ENCODE measurements at regions not wholly inside any gene's neighbourhood (a gene's known extent, or its start where the extent isn't known, plus 50 kb on each side); places are given as distances from the start of the nearest gene placed in this dataset.

DNA sequence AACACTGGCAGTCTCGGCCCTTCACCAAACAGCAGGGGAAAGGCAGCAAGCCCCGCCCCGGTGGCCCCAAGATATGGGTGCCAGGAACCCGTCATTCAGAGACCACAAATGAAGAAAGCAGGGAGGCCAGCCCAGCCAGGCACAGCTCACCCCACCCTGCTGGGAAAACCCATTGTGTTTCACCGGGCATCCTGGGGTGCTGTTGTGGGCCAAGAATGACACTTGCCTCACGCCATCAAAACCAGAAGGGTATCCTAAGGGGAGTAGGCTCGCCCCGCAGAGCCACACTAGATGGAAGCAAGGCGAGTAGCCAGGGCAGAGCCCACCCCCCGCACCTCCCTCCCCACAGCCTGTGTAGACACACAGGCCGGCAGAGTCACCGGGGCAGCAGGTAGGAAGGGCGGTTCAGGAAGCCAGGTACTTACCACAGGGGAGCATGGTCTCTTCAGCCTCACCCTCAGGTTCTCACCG, 72.5 kb upstream of the KCNMA1 start:
- DNase-seq = peak; percentile 52

GRCh38 chr10:77707570-77707969, 70.0 kb upstream of the KCNMA1 start:
- DNase-seq = no peak

GRCh38 chr10:77702166-77702565, 64.6 kb upstream of the KCNMA1 start:
- peak; percentile 21 for DNase-seq

- DNase-seq = no peak
Observed at GRCh38 chr10:77700086-77700485, 62.5 kb upstream of the KCNMA1 start.

DNA sequence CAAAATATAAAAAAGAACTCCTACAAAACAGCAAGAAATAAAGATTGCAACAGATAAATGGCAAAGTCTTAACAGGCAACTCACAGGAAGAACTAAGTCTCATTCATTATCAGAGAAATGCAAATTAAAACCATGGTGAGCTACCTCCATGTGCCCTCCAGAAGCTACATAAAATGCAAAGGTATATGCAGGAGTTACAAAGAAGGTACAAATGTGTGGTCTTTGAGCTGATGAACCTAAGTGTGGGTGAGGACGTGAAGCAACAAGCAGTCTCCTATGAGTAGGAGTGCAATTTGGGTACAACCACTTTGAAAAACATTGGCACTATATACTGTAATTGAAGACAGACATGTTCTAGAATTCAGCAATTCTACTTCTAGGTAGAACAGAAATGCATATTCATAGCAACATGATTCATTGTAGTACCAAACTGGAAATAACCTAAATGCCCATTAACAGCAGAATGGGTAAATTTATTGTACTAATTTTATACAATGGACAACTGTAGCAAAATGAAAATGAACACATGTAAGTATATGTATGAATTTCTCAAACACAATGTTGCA, 61.6 kb upstream of the KCNMA1 start:
- no peak for DNase-seq

DNA sequence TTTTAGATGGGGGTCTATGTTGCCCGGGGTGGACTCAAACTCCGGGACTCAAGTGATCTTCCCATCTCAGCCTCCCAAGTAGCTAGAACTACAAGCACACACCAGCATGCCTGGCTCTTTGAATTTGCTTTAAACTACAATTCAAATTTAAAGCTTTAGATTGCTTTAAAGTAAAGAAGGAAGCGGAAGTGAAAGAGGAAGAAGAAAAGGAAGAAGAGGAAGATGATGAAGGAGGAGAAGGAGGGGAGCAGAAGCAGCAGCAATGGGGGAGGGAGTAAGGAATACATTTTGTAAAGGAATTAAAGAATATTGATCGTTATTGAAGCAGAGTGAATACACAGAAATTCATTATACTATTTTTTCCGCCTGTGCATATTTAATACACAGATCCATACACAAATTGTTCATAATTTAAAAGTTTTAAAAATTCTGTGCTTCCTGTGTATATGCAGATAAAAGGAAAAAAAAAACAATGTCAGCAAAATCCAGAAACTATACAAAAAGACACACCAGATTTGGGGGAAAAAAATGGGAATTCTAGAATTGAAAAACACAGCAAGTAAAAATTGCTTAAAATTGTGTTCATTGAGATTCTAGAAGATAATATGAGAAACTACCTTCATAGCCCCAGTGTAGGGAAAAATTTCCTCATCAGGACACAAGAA, 60.8 kb upstream of the KCNMA1 start:
- DNase-seq = peak; percentile 1

- DNase-seq = peak; percentile 21
Observed at GRCh38 chr10:77696584-77696983, 59.0 kb upstream of the KCNMA1 start.

DNA sequence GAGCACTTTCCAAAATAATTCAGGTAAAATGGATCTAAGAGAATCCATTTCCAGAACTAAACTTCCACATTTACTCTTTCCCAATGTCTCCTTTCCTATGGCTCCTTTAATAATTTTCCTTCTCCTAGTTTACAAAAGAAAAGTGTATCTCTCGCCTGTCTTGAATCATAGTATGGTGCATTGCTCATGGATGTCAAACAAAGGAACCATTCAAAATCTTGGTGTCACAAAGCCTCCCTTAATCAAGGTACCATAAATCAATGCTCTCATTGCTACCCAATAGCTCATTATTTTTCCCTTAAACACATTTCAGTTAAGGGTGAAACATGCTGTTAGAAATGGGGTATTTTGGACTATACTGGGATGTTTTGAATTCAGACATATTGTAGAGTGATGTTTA, 57.6 kb upstream of the KCNMA1 start:
- no peak for DNase-seq

DNA sequence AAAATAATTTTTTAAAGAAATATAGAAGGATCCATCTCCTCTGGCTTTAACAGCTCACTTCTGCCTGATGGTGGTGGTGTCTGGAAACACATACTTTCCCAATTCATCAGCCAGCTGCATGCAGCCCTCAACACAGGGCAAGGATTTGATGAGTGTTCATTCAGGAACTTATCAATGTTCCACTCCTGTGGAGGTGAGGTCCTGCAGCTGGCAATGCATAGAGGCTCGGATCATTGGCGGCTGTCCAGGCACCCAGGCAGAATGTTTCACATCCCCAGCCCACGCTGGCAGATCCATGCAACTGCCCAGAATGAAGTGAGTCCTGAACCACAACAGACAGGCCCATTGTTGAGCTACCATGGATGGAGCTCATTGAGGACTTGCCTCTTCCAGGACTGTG, 55.2 kb upstream of the KCNMA1 start:
- DNase-seq = peak; percentile 40

- DNase-seq = no peak
Observed at GRCh38 chr10:77689339-77689738, 51.7 kb upstream of the KCNMA1 start.

DNA sequence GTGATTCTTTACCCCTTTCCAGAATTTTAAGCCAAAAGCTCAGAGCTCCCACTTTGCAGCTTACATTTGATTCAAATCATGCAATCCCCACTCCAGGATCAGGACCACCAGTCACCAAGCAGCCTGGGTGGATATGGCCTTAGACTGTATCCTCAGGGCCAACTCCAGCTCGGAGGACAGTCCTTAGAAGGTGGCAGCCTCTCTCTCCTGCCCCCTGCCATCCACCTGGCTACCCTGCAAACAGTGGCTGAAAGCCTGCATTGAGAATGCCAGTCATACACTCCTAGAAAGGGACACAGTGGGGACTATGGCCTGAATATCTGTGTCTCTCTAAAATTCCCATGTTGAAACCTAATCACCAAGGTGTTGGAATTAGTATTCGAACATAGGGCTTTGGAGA, 50.0 kb upstream of the KCNMA1 start:
- DNase-seq = no peak

Measured in islet precursor cell (in vitro differentiated cells).